Limb (tissue), 2 donors: ENCODE measurements at regions not wholly inside any gene's neighbourhood (a gene's known extent, or its start where the extent isn't known, plus 50 kb on each side); places are given as distances from the start of the nearest gene placed in this dataset.
A peak's percentile ranks its signal among the peaks of the same experiment; 100 is the strongest.

Experiments used
- DNase-seq, 2 donors: peaks; one replicate each; pipeline ENCODE4 v3.0.0-alpha.2; 2016; ENCODE audit errors: extremely low spot score in 2 of 2

DNA sequence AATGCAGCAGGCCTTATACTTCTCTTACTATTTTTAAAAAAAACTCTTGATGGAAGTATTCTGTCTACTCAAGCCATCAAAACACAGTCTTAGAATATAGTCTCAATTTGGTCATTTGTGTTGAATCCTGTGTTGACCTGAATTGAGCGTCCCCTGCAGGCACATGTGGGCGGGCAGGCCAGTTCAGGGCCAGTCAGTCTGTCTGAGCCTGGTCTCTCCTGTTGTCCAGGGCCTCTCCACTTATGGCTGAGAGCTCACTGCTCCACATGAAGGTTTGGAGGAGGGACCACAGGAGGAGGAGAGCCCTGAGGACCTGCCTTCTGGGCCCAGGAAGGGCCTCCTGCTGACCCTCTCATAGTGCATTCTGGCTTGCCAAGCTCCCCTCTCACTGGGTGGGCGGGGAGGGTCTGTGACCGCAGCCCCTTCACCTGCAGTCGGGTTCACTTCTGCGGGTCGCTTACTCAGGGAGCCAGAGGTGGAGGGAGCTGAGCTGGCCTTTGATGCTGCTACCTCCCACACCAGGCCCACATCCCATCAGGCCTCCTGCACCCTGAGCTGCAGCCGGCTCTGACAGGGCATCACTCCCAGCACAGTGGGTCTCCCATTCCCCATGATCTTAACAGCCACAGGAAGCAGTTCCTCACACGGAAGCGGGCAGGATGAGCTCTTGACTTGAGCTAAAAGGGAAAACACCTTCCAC is 178.2 kb upstream of the S1PR3 start:
- DNase-seq = peak in 1 of 2 donors; percentile 23

DNA sequence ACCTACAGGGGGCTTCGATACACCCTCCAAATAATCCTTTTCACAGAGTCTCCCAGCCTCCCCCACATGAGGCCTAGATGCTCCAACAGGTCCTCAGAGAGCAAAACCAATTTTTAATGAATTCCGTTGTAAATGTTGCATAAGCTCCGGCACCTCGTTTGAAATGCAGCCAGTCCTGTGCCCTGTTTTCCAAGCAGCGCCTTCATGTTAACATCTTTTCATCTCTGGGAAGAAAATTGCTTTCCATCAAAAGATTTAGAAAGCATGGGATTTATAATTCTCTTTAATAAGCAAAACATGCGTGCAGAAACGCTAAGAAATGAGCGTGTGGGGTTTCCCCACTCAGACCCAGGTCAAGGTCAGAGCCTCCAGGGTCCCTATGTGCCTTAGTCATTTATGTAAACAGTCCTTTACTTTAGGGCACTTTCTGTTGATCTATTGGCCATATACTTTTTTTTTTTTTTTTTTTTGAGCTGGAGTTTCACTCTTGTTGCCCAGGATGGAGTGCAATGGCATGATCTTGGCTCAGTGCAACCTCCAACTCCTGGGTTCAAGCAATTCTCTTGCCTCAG is 177.5 kb upstream of the S1PR3 start:
- DNase-seq = peak in 1 of 2 donors; percentile 6

DNA sequence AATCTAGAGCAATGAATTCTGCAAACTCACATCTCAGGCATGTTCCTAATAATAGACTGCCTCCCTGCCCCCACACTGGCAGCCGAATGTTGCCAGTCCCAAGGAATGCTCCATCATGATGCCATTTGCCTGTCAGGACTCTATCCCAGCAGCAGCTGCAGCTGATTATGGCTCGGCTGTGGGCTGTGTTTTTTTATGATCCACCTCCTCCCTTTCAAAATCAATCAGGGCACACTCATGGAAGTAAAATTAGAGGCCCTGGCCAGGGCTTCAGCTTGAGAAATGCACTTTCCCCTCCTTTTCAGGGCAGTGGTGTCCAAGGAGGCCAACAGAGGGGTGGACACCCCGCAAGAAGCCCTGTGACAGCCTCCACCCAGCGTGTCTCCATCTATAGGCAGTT is 176.7 kb upstream of the S1PR3 start:
- peak; percentile 64 to 68 for DNase-seq

DNA sequence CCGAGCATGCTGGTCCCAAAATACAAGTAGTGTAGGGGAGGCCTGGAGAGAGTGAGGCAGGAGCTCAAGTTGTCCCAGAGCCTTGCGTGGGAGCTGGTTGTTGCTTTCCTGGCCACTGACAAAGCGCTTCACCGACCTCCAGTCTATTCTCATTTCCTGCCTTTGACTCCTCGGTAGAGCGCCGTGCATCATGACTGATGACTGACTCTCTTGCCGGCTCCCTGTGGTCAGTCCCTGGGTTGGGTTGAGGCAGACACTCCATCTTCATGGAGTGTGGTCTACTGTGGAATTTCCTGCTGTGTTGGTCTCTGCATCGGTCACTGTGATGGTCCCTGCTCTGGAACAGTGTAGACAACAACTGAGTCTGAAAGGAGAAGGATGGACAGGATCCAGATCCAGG is 175.1 kb upstream of the S1PR3 start:
- no peak for DNase-seq

DNA sequence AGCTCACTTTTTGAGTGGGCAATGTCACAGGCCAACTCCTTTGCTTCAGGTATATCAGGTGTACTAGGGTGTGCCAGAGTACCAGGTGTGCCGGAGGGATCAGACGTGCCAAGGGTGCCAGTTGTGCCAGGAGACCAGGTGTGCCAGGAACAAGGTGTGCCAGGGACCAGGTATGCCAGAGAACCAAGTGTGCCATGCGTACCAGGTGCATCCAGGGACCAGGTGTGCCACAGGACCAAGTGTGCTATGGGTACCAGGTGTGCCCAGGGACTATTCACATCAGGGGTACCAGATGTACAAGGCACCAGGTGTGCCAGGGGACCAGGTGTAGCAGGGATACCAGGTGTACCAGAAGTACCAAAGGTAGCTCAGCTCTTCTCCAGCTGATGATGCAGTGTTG is 174.7 kb upstream of the S1PR3 start:
- DNase-seq = peak in 1 of 2 donors; percentile 16

DNA sequence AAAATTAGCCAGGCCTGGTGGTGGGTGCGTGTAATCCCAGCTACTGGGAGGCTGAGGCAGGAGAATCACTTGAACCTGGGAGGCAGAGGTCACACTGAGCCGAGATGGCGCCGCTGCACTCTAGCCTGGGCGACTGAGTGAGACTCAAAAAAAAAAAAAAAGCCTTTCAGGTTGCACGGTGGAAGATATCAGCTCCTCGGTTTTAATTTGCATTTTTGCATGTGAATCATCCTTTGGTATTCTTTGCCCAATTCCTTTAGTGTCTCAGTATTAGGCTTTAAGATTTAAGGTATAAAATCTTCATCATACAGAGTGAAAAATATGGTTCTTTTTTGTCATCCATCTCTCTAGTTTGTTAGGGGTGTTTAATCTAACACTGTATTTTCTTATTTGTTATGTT is 173.6 kb upstream of the S1PR3 start:
- peak in 1 of 2 donors; percentile 3 for DNase-seq

DNA sequence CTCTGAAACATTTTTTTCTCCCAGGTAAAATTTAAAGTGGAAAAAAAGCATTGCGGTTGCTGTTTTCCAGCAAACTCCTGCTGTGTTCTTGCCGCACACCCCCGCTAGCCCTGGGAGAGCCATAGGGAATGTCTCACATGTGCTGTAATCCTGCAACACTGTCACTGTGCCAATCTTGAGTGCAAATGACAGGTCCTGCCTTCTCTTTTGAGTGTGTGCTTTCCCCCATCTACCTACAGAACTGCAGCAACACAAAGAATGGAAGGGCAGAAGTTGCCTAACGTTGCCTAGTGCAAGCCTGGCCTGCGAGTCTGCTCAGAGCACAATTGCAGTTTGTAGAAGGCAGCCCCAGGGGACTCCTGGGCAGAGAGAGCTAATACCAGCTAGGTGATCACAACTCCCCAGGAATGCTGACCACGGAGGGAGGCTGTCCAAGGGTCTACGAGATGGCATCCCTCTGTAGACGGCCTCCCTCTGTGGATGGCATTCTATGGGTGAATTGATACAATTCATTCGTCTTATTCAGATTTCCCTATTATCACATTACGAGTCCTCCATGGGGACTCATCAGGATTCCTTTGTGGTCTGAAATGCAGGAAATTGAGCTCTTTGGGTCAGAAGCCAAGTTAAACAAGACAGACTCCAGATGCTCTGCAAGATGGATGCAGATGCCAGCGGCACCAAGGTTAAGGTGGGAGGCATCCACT is 172.6 kb upstream of the S1PR3 start:
- peak in 1 of 2 donors; percentile 45 for DNase-seq

DNA sequence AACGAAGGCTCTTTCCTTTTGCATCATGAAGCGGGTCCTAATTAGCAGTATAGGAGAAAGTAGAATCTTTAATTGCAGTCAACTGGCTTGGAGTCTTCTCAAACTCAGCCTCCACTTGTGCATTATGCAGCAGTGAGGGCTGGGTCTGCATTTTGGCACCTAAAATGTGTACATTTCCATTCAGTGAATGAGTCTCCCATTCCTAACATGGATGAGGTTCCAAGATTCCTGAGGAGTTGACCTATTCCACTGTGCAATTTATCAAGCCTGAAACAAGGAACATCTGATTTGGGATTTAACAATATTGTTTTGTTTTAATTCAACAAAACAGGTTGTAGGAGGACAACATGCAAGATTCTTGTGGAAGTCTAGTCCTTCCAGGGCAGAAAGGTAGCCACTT is 171.8 kb upstream of the S1PR3 start:
- no peak for DNase-seq

DNA sequence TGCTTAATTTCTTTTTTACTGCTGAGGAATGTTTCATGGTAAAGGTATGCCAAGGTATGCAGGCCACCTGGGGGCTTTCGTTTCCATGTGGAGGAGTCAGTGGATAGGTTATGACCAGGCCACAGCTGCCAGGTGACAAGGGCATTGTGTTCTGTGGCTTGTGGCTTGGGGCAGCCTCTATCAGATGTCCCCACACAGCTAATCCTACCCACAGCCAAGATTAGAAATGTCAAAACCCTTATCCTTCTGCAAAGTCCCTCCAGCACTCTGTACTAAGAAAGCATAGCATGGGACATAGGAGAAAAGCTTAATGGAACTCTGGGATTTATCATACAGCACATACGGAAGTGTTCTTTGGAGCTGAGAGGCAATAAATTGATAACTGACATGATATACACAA is 171.2 kb upstream of the S1PR3 start:
- DNase-seq = peak in 1 of 2 donors; percentile 7

DNA sequence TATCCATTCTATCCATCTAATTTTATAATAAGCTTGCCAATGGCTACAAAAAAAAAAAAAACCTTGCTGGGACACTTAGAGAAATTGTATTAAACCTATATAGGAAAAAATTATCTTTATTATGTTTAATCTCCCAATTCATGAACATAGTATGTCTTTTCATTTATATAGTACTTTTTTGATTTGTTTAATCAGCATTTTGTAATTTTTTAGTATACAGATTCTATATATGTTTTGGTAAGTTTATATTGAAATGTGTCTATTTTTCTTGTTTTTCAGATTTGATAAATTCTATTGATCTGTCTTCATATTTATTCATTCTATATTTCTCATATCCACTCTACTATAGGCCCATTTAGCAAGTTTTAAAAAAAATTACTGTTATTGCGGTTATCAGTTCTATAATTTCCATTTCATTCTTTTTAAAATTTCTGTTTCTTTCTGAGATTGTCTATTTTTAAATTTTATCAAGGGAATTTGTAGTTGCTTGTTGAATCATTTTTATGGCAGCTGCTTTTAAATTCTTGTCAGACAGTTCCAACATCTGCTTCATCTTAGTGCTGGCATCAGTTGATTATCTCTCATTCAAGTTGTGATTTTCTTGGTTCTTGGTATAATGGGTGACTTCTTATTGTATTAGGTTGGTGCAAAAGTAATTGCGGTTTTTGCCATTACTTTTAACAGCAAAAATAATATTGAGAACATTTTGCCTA is 170.1 kb upstream of the S1PR3 start:
- no peak for DNase-seq

DNA sequence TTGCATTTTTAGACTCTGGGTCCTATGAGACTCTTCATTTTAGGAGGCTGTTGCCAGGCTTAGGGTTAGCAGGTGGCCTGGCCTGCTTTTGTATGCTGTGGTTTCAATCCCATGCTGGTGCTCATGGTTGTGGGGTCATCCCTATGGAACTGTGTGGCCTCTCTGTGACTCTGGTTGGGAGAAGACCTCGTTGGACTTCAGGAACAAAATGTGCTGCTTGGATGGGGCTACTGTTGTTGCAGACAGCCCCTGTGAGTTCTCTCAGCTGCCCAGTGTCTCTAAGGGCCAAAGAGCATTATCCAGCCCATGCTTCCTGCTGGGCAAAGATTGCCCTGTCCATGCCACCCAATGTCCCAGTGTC is 169.5 kb upstream of the S1PR3 start:
- DNase-seq = peak in 1 of 2 donors; percentile 20

DNA sequence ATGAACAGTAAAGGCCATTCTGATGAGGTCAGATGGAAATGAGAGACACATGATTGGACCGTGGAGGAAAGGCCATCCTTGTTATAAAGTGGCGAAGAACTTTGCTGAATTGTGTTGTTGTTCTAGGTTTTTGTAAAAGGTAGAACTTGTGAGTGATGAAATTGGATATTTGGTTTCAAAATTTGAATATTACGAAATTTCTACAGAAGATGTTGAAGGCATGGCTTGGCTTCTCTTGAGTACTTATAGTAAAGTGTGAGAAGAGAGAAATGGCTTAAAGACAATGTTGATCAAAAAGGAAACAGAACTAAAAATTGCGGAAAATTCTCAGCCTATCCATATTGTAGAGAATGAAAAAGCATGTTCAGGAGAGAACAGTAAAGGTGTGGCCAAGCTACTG is 166.6 kb upstream of the S1PR3 start:
- DNase-seq = no peak

DNA sequence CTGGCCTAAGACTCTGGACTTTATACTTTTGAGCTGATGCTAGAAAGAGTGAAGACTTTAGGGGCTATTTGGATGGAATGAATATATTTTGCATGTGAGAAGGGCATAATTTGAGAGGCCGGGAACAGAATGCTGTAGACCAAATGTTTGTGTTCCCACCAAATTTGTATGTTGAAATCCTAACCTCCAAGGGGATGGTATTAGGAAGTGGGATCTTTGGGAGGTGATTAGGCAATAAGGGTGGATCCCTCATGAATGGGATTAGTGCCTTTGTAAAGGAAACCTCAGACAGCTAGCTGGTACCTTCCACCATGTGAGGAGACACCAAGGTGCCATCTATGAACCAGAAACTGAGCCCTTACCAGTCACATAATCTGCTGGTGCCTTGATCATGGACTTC is 165.1 kb upstream of the S1PR3 start:
- no peak for DNase-seq

DNA sequence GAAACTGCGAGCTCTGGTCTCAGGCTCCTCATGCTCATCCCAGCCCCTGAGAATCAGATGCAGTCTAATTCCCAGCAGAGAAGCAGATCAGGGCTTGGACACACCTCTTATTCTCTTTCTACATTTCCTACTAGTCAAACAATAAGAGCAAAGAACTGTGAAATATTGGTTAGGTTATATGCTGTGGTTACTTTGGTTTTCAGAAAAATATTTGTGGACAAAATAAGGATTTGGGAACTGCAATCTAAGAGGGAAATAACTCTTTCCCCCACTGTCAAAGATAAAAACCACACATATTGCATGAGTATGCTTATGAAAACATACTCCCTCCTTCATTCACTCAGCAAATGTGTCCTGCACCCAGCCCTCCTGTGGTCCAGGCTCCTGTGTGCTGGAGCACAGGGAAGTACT is 164.5 kb upstream of the S1PR3 start:
- DNase-seq = no peak

DNA sequence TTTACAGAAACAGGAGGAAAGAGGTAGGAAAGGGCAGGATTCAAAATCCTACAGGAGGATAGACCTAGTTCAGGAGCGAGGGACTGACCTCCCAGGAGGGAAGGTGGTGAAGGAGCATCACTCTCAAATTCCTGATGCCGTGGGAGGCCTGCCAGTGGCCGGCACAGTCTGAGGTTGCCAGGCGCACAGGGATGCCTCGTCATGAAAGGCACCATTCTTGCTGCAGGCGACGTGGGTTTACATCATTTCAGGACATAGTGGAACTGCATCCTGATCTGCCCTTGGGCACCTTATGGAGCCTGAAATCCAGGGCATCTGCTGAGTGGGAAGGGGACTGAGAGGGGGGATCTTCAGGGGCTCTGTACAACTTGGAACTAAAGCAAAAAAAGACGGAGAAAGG is 163.2 kb upstream of the S1PR3 start:
- DNase-seq = no peak

DNA sequence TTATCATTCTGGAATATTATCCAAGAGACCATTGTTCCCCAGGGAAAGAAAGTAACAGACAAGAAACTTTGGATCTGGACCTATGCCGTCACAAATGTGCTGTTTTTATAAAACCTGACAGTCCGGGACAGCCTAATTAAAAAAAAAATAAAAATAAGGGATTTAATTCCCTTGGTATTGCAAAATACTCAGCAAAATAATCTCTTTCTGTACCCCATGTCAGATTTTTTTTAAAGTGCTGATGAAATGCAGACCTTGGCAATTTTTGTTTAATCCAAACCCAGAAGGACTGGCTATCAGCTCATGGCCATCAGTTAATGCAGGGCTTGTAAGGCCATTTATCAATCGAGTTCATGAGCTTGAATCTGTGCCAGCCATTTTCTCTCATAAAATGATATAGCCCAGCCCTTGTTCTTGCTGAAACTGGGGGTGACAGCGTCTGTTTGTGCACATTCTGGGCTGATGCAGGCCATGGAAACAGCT is 162.7 kb upstream of the S1PR3 start:
- DNase-seq = no peak

DNA sequence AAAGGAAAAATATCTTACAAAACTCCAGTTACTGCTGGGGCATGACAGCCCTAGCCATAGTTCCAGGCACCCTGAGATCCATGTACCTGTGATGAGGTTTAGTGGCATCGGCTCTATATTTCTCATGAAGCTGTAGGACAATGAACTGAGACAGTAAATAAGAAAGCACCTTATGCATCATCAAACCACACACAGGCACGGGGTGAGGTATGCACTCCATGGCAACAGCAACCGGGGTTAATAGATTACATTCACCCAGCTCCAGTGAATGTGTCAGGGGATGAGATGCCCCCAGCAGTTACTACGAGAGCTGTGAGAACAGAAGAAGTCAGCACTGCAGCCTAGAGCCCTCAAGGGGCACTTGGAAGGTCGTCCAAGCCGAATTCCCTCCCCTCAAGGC is 162.0 kb upstream of the S1PR3 start:
- no peak for DNase-seq

DNA sequence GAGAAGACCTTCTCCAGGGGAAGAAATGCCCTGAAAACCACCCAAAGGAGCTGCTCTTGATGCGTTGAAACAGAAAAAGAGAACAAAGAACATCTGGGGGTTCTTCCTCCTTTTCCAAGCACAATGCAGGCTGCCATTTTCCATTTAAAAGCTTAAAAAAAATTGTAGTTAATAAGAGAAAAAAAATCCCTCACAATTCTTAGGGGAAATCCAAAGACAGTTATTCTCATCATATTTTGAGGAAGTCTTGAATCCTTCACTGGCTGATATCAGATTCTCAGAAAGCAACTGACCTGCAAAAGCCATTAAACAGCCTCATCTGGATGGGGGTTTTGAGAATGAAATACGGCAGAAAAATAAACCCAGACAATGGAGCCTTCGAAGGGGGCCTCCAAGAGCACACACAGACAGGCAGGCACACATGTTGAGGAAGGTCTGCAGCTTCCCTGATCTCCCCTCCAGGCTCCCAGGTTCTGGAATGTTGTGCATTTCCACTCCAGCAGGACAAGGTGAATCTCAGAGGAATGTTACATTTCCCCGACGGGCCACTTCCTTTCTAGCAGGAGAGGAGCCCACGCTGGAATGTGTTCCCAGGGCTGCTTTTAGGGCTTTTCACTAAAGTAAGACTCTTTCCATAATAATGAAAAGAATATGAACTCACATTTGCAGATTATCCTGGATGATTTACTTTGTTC is 159.4 kb upstream of the S1PR3 start:
- no peak for DNase-seq

DNA sequence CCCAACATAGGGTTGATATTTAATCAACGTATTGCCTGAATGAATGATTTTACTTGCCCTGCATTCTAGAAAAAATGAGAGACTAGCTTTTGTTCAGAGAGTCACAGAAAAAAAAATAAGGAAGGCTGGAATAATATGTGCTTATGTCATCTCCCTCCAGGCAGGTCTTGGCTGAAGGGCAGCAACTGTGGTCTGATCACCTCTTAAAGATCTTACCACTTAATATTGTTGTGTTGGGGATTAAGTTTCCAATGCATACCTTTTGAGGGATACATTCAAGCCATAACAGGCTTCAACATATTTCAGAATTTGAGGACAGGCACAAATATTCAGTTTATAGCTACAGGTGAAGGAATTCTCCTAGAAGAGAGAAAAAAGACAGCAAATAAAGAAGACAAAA is 157.3 kb upstream of the S1PR3 start:
- DNase-seq = no peak

DNA sequence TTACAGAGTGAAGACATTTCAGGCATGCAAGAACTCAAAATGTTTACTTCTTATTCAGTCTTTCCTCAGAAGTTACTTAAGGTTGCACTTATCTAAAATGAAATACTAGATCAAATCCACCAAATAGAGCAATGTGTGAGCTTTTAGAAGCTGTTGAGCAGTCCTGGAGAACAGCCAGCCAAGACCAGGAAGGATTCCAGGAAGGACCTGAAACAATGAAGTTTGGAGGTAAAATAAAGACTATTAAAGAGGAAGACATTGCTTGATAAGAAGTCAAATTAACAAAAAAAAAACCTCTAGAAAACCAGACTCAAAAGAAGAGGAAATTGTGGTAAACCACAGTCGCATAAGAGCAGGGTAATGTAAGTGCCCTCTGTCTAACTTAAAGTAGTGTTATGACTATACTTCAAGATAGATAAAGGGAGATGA is 156.2 kb upstream of the S1PR3 start:
- DNase-seq = no peak

DNA sequence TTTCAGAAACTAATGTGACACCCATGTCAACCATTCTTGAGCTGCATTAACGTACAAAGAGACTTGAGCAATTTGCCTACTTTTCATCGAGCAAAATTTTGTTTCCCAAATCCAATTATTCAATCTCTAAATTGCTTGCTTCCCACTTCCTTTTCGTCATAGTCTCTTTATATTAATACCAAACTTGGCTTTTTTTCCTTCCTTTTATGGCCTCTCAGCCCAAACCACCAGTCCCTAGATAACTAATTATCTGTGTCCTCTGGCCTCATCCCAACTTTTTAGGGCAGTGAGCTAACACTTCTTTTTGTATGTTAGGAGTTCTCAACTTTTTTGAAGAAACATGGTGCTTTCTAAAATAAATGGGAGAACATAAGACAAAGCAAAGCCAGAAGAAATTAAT is 155.5 kb upstream of the S1PR3 start:
- no peak for DNase-seq

DNA sequence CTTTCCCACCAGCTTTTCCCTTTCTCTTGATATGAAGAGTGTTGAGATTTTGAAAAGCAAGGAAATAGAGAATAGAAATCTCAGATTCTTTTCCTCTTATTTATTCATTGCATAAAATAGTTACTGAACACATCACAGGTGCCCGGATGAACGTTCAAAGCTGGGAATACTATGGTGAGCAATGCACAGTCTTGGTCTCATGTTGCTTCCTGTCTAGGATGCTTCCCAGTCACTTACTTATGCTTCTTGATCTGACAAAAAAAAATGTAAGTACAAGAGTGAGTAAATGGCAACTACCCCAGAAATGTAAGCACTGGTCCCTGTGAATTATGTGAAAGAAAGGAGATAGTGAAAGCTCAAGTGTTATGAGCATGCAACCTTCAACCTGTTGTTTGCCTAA is 153.5 kb upstream of the S1PR3 start:
- no peak for DNase-seq
